Fibroblast of skin of right quadriceps (primary cell): ENCODE measurements at regions not wholly inside any gene's neighbourhood (a gene's known extent, or its start where the extent isn't known, plus 50 kb on each side); places are given as distances from the start of the nearest gene placed in this dataset.

Experiments
- DNase-seq: peaks from one replicate; pipeline ENCODE4 v3.0.0-alpha.2; 2013

DNA sequence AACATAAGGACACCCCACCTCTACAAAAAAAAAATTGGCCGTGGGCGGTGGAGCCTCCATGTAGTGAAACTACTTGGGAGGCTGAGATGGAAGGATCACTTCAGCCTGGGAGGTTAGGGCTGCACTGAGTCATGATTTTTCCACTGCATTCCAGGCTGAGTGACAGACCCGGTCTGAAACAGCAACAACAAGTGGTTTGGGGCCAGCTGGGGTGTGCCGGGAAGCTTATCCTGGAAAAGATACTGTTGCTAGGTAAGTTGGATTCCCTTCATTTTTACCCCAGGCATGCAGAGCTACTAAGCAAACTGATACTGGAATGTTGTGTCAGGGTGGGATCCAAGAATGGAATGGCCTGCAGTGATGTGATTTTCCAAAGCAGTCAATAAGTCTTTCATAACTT, 57.0 kb downstream of the XAGE2 start:
- DNase-seq, result peak; percentile 45

DNA sequence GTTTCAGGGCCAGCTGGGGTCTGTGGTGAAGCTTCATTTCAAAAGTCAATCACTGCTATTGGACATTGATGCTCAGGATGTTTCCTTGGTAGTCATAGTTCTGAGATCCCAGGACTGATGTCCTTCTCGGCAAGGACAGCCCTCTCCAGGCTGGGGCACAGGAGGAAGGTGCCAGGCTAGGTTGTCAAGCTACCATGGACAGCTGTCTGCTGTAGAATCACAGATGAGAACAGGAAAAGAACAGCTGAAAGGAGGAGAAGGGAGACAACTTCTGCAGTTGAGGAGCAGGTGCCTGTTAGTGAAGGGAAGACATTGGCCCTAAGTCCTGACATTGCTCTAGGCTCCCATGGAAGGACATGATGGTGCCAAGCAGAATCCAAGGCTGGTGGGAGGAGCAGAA, 58.0 kb downstream of the XAGE2 start:
- DNase-seq, result no peak

DNA sequence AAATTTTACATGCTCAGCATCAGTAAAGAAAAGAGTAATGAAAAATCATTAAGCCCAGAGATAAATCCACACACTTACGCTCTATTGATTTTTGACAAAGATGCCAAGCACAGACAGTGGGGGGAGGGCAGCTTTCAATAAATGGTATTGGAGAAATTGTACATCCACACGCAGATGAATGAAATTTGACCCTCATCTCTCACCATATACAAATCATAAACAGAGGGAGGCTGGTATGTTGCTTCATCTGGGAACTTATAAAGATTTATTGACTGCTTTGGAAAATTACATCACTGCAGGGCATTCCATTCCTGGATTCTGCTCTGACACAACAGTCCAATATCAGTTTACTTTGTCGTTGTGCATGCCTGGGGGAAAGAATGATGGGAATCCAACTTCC, 58.4 kb upstream of the XAGE1A start:
- DNase-seq, result peak; percentile 7
